Hematopoietic multipotent progenitor cell treated with erythropoietin and hydrocortisone succinate and interleukin-3 and kit ligand, for 8 days (in vitro differentiated cells): ENCODE measurements at regions not wholly inside any gene's neighbourhood (a gene's known extent, or its start where the extent isn't known, plus 50 kb on each side); places are given as distances from the start of the nearest gene placed in this dataset.
"Not testable (repeated sequence)": the region's sequence is repeated elsewhere in the genome, so short reads cannot be mapped to it uniquely, and the experiment has no call there.

Experiments used
- DNase-seq: peaks from one replicate; pipeline ENCODE4 v3.0.0-alpha.2; 2015

DNA sequence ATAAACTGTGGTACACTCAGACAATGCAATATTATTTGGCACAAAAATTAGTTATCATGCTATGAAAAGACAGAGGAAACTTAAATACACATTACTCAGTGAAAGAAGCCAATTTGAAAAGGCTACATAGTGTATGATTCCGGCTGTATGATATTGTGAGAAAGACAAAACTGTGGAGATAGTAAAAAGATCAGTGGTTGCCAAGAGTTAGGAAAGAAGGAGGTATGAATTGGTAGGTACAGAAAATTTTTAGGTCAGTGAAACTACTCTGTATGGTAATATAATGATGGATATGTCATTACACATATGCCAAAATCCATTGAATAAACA lies 458.8 kb upstream of the CBLB start:
- no peak for DNase-seq

DNA sequence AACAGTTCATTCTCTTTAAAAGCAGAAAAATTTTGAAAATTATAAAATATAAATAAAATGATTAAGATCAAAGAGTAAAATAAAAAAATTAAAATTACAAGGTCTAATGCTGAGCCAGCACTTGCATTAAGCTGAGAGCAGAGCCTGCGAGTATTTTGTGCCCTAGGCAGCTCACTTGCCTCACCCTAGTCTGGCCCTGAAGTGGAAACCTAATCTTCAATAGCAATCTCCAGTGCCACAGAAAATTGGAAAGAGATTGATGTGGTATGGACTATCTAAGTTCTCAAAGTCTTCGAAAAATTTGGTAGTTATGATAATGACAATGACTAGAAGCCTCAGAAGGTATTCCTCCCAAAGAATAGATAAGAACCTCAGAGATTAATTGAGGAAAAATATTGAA lies 459.4 kb upstream of the CBLB start:
- DNase-seq = no peak

DNA sequence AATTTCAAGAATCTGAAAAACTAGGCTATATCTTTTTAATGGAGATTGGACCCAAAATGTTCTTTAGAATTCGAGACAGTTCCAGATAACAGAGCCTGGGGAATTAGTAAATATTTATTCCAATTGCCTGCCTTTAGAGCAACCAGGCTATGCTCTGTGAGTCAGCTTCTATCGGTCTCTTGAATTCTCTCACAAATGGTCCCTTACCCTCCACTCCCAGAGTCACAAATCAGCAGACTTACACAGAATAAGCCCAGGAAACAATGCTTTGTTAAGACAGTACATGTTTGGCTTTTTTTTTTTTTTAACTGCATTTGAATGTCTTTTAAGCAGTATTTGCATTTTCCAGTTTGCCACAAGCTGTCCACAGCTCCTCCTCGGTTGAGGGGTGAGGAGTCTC lies 460.7 kb upstream of the CBLB start:
- DNase-seq = no peak

DNA sequence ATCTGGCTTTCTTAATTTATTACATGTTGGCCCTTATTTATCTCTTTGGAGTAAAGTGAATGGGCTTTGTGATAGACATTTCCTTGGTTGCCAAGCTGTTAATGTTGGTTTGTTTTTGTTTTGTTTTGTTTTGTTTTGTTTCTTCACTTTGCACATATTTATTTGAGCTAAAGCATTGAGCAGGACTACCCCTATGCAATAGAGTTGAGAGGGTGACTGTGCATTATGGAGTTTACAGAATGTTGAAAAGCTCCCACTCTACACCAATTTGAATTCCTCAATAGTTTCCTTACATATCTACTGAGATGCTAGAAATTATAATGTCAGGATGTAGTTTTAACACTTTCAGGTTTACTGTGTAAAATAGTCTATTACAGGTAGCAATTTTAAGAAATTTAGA lies 462.8 kb upstream of the CBLB start:
- no peak for DNase-seq

DNA sequence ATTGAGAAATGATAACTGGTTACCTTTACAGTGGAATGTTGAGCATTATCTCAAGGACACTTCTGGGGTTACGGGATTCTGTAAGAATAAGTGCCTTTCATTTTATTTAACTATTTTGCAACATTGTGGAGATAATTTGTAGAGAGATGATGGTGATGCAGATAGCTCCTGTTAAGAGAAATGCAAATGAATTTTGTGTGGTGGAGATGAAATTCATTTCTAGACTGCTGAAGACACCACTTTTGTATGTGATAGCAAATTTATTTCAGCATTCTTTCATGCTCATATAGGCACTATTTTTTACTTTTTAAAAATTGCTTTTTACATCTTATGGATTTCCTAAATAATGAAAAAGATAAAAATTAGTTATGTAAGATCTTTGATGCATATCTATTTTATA lies 463.3 kb upstream of the CBLB start:
- no peak for DNase-seq

DNA sequence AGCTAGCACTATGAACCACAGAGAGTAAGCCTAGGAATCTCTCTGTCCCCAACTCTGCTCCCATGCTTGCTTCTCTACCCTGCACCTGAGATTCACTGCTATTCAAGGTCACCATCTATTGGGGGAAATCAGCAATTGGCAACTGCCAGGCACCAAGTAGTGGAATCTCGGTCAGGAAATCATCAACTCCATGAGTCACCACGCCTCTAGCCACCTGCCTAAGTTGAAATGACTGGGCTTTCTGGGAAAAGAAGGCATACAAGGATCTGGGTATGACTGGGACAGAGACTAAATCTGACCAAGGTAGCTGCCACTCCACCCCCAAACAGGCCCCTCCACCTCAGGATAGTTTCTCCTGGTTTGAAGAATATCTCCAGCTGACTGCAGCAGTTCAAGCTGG lies 464.1 kb upstream of the CBLB start:
- no peak for DNase-seq

DNA sequence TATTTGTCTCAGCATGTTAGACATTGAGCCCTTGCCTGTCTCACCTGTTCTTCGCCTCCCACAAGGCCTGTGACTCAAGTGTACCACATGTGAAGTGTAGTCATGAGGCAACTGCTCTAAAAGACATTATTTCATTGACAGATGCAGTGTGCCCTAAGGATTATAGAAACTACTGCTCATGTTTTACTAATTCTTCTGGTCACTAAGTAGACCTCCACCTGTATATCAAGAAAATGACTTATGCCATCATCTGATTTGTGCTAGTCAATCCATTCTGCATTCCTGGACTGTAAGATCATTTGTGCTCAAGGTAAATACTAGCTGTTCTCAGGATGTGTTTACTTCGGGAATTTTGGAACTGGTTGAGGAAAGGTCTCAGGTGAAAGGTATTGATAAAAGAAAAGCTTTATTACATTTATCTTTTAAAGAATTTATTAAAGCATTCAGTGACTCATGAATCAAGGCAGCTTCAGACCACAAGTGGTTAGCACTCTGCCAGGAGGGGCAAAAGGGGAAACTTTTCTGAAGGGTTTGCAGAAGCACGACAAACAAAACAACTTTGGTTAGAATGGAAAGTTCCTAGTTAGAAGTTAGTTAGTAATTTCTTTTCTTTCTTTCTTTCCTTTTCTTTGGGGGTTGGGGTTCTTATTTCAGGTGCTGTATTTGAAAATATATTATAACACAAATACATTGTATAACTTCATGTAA lies 465.3 kb upstream of the CBLB start:
- no peak for DNase-seq

DNA sequence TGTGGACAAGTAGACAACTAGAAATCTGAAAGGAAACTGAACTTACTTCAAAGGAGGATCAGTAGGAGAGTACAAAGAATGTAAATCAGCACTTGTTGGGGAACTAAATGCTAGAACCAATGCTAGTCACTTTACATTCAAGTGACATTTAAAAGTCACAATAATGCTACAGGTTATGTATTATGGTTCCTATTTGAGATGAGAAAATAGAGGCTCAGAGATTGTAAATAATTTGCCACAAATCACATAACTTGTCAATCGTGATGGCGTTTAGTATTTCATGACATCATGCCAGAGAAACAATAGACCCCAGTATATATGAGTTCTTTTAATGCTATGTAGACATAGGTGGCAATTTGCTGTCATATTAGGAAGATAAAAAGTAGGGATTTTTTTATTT lies 467.8 kb upstream of the CBLB start:
- DNase-seq = no peak

DNA sequence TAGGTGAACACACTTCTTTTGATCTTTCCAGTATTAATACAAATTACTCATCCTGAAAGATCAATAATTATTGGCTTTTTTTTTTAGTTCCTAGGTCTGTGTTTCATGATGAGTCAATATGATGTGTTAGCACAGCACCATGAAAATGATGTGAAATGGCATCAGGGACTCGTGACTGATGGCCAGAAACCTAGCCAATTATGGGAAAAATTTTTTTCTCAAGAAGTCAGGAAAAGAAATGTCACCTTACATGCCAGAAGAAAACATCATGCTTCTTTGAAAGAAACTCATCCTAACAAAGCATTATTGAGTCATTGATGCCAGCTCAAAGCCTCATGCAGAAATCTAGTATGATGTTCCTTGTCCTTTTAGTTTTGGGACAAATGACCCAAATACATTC lies 468.3 kb upstream of the CBLB start:
- no peak for DNase-seq

DNA sequence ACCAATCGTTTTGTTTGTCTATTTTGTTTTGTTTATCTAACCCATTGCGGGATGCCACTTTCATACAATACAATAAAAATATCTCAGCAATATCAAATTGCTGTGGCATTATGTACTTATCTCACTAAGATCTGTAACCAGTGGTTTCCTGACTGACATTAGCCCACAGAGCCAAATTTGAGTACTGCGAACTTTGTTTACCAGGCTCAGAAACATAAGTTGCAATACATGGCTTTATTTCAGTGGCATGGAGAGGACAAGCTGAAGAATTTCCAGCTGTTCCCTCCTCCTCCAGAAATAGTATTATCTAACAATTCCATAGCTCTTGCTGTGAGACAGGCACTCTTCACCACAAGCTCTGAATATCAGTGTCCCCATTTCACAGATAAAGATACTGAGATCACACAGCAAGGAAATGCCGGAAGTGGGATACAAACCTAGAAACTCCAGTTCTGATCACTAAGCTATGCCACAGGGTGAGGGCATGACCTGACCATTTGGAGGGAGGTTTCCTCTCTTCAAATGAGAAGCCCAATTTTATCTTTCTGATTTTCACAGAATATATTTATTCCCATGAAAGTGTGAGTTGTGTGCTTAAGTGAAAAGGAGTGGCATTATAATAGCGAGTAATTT lies 469.9 kb upstream of the CBLB start:
- no peak for DNase-seq

DNA sequence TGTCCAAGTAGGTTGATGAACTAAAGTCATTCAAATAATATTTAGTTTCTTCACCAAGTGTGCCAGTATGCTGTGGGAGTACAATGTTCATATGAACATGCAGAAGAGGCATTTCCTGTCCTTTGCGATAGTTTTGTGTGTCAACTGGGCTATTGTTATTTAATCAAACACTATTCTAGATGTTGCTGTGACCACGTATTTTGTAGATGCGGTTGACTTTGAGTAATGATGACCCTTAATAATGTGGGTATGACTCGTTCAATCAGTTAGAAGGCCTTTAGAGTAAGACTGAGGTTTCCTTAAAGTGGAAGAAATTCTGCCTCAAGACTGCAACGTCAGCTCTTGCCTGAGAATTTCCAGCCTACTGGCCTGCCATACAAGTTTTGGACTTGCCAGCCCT lies 470.7 kb upstream of the CBLB start:
- no peak for DNase-seq

DNA sequence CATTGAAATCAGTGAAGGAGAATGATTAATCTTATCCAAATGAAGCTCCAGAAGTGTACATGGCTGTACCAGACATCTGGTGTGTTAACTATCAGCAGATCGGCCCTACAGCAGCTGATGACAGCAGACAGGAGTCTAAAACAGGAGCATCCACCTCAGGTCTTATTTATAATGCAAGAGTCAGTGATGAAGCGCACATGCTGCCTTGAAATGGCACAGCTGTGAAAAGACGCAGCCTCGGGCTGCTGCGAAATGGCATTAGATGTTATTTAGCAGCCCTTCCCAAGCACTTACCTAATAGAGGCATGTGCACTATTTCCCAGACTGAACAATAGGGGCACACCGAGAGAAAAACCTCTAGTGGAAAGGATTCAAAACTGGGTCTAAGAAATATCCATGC lies 472.3 kb upstream of the CBLB start:
- no peak for DNase-seq

DNA sequence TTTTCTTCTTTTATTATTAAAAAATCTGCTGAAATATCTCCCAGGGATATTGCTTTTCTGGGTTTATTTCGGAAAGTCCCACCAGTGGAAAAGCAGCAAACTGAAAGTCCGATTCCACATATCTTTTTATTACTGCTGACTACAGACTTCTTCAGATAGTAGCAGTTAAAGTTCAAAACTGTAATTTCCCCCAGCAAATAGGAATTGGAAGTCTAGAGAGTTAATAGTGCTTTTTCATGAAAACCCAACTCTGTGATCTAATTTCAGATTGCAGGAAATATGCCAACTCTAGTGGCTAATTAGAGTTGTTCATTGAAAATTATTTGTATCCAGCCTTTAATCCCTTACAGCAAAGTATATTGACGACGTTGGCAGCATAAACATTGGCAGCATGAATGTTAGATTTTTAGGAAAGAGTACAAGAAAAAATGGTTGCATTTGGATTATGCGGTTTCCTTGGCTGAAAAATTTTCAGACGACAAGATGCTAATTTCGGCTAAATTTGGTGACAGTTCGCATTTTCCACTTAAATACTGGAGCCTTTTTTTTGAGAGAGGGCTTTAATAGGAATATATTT lies 472.9 kb upstream of the CBLB start:
- no peak for DNase-seq

DNA sequence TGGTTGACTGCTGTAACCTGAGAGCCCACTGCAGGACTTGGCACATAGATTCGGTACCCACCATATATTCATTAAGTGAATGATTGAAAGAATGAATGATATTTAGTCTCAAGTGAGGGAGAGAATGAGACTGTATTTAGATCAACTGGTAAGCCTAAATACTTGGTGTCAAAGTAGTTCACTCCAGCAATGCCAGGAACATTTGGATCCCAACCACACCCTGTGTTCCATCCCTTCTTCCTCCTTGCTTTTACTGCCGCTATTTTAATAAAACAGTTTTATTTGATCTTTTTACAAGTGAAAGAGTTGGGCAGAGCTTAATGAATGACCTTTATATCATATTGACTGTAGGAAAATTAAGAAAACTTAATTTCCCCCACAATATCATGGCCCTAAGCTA lies 473.6 kb upstream of the CBLB start:
- DNase-seq = no peak

DNA sequence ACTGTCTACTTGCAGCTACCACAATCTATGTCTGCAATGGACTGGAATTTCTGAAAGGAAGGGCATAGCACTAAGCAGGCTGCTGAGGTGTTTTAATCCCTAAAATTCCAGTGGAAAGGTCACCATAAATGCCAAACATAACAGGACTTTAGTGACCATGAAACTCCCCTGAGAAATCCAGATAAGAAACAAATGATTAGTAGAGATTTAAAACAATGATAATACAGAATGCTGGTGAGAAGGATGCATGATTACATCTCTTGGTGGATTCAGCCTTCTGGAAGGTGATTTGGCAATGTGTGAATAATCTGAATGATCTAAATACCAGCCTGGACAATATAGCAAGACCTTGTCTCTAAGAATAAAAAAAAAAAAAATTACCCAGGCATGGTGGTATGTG lies 475.0 kb upstream of the CBLB start:
- DNase-seq = no peak

DNA sequence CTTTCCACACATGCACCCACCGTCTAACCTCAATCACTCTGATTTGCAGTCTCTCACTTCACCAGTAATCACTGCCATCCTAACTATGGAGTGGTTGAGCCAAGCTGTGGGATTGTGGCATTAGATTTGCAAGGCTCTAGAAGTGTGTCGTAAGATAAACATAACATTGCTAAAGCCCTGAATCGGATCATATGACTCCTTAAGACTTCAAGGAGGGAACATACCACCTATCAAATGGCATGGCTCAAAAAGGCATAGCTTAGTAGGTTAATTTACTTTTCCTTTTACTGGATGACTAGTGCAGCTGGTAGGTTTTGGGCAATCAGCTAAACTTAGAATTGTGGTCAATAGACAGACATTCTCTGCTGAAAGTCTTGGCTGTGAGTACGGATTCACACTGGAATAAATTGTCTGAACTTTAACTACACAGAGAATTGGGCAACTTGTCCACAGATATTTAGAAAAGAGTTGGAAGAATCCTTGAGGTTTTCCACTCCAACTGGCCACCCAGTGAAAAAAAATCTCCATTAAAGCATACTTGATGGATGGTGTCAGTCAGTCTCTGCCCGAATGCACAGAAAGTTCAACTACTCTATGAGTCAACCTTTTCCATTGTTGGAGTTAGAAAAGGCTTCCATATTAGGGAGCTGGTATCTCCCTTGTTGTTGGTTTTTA lies 476.7 kb upstream of the CBLB start:
- DNase-seq = no peak

DNA sequence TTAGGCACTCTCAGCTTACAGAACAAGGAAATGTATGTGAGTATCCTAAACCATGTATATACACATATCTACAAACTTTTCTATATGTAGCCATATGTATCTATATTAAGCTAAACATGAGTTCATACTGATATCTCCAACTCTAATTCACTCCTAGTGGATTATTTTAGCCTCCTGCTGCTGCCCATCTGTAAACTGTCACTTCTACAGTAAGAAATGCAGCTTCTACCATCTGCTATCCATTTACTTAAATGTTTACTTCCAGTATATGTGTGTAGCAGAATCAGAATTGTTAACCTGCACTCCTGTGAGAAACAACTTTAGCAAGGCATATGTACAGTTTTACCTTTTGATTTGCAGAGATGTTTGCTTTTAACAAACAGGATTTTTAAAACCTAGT lies 478.5 kb upstream of the CBLB start:
- DNase-seq = no peak

DNA sequence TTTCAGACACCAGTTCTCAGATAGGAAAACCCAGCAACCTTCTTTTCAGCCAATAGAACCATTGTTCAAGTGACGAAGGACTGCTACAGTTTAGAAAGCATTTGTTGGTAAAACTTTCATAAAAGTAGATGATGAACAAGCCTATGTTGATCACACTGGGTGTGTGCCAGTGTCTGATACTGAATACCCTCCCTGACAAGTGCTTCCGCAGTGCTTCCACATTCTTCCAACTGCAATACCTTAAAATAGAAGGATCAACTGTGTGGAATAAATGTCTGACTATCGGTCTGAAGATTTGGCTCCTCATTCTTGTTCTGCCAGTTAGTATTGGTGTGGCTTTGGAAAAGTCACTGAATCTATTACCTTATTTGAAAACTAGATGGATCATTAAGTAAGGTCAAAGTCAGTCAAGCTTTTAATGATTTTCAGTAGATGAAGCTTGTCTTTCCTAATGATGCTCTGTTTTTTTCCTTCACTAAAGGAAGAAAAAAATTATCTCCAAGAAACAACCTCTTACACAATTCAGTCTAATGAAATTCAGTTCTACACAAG lies 479.4 kb upstream of the CBLB start:
- DNase-seq = no peak

DNA sequence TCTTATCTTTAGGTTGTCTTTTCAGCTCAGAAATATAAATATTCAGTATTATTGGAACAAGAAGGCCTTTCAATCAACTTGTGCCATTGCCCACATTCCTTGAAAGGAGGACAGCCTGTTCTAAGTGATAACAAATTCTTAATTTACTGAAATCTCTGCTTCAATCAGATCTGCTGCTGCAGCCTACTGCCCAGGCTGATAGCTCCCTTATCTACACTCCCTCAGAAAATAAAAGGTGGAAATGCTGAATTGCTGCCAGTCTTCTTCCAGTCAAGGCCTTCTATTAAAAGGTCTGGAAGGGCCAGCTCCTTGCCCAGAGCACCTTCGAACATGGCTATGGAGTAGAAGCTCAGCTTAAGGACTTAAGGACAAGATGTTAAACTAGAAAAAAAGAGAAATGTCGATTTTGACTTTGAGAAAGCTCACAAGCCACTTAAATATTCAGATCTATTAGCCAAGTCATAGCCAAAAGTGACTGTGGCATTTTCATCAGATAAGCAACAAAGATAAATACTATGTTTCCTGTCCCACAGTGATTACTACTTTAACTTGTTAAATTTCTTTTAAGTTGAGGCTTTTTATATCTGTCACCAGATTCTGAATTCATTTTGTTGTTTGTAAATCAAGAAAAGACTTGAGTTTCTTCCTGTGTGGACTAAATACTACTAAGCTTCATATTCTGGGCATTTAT lies 480.5 kb upstream of the CBLB start:
- DNase-seq = peak; percentile 38

DNA sequence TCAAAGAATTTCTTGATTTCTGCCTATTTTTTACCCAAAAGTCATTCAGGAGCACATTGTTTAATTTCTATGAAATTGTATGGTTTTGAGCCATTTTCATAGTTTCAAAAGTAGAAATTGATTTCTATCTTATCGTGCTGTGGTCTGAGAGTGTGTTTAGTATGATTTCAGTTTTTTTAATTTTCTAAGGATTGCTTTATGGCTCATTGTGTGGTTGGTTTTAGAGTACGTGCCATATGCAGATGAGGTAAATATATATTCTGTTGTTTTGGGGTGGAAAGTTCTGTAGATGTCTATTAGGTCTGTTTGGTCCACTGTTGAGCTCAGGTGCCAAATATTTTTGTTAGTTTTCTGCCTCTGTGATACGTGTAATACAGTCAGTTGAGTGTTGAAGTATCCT lies 487.1 kb upstream of the CBLB start:
- DNase-seq = no peak

DNA sequence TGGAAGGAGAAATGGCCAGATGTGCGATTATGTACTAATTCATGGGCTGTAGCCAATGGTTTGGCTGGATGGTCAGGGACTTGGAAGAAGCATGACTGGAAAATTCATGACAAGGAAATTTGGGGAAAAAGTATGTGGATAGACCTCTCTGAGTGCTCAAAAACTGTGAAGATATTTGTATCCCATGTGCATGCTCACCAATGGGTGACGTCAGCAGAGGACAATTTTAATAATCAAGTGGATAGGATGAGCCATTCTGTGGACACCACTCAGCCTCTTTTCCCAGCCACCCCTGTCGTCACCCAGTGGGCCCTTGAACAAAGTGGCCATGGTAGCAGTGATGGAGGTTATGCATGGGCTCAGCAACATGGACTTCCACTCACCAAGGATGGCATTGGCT lies 490.9 kb upstream of the CBLB start:
- DNase-seq = no peak

DNA sequence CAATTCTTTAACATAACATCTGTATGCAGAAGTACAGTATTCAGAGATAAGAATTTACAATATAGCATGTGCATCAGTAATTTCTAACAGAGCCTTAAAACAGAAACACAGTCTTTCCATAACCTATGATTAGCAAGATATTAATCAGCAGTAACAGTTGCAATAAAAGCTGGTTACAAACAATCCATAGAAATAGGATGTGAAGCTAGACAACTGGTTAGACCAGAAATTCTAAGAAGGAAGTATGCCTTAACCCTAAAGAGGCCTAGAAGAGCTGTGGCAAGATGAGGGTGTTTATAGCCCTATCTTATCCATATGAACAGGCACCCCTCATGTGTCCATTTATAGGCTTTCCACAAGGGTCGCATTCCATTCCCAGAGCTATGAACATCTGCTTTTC lies 492.1 kb upstream of the CBLB start:
- DNase-seq = not testable (repeated sequence)

DNA sequence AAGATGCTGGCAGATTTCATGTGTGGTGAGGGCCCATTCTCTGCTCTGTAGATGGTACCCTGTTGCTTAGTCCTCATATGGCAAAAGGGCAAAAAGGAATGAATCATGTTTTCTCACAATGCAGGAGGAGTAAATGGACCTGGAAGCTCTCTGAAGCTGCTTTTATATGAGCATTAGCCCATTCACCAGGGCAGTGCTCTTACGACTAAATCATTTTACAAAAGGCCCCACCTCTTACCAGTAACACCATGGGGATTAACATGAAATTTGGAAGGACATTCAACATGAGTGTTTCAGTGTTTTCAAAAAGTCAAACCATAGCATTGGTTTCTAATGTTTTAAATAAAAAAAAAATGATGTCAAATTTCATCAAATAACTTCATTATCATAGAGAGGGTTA lies 495.7 kb upstream of the CBLB start:
- DNase-seq = no peak
